DMS 273 treated with DMSO at 0.1 percent for 48 hours (cell line): ENCODE measurements at regions not wholly inside any gene's neighbourhood (a gene's known extent, or its start where the extent isn't known, plus 50 kb on each side); places are given as distances from the start of the nearest gene placed in this dataset.
"Not testable (repeated sequence)": the region's sequence is repeated elsewhere in the genome, so short reads cannot be mapped to it uniquely, and the experiment has no call there.

Source experiments
- DNase-seq: peaks from one replicate; lab custom pipeline; 2025; lab: John Stamatoyannopoulos, UW

- DNase-seq = no peak
Measured at GRCh38 chr18:34528177-34528576, 181.9 kb upstream of the DTNA start.

GRCh38 chr18:34529358-34530335 is 180.5 kb upstream of the DTNA start:
- DNase-seq = no peak

- DNase-seq = no peak
Measured at GRCh38 chr18:34531110-34531509, 179.0 kb upstream of the DTNA start.

GRCh38 chr18:34534642-34535041 is 175.5 kb upstream of the DTNA start:
- not testable (repeated sequence) for DNase-seq

GRCh38 chr18:34540897-34541296 is 169.2 kb upstream of the DTNA start:
- no peak for DNase-seq

GRCh38 chr18:34542625-34543024 is 167.5 kb upstream of the DTNA start:
- DNase-seq = no peak

- DNase-seq = no peak
Measured at GRCh38 chr18:34543356-34543755, 166.7 kb upstream of the DTNA start.

GRCh38 chr18:34543945-34544344 is 166.2 kb upstream of the DTNA start:
- no peak for DNase-seq

- no peak for DNase-seq
Measured at GRCh38 chr18:34544930-34545329, 165.2 kb upstream of the DTNA start.

GRCh38 chr18:34548120-34548972 is 161.8 kb upstream of the DTNA start:
- DNase-seq = no peak

- DNase-seq = no peak
Measured at GRCh38 chr18:34548973-34549294, 161.2 kb upstream of the DTNA start.

GRCh38 chr18:34549367-34549766 is 160.7 kb upstream of the DTNA start:
- no peak for DNase-seq

- DNase-seq = no peak
Measured at GRCh38 chr18:34550156-34550555, 159.9 kb upstream of the DTNA start.

GRCh38 chr18:34550902-34551301 is 159.2 kb upstream of the DTNA start:
- DNase-seq = no peak

- no peak for DNase-seq
Measured at GRCh38 chr18:34551824-34552223, 158.3 kb upstream of the DTNA start.

- no peak for DNase-seq
Measured at GRCh38 chr18:34562252-34562870, 147.7 kb upstream of the DTNA start.

- DNase-seq = no peak
Measured at GRCh38 chr18:34567857-34568256, 142.2 kb upstream of the DTNA start.

GRCh38 chr18:34576622-34577021 is 133.5 kb upstream of the DTNA start:
- DNase-seq = no peak

GRCh38 chr18:34583895-34584294 is 126.2 kb upstream of the DTNA start:
- no peak for DNase-seq

GRCh38 chr18:34590503-34590902 is 119.6 kb upstream of the DTNA start:
- no peak for DNase-seq

GRCh38 chr18:34591920-34592444 is 118.1 kb upstream of the DTNA start:
- DNase-seq = no peak

- no peak for DNase-seq
Measured at GRCh38 chr18:34592481-34592880, 117.6 kb upstream of the DTNA start.
